Activated CD8-positive, alpha-beta T cell treated with anti-CD3 and anti-CD28 coated beads, Interleukin-2, amount 10 ng/mL, durations not matched to agents 7 days and 5 days (primary cell): ENCODE measurements at regions not wholly inside any gene's neighbourhood (a gene's known extent, or its start where the extent isn't known, plus 50 kb on each side); places are given as distances from the start of the nearest gene placed in this dataset.
"Not testable (repeated sequence)": the region's sequence is repeated elsewhere in the genome, so short reads cannot be mapped to it uniquely, and the experiment has no call there.

Experiments
- ATAC-seq: fragments of 150-1000 bp; cut with Tn5 transposase; one replicate; pipeline ENCODE4 v1.10.0; 2021; ENCODE audit warnings: moderate library complexity
- CTCF ChIA-PET: fragments of 350-600 bp; sonication (Branson Sonifier 250); formaldehyde crosslinking; loops from one replicate; lab custom pipeline; 2021; ENCODE audit warnings: antibody characterized with exemption; lab: Charles Lee
- POLR2A ChIA-PET: fragments of 350-600 bp; sonication (Branson Sonifier 250); formaldehyde crosslinking; loops from one replicate; lab custom pipeline; 2021; ENCODE audit warnings: antibody characterized with exemption; lab: Charles Lee
- DNase-seq: peaks from one replicate; pipeline ENCODE4 v3.0.0-alpha.2; 2020
- H3K27ac Mint-ChIP-seq: one replicate; pipeline ENCODE4 v1.8.0; 2021; ENCODE audit warnings: mild to moderate bottlenecking, mixed read lengths
- H3K27me3 Mint-ChIP-seq: one replicate; pipeline ENCODE4 v1.8.0; 2021; ENCODE audit warnings: low read depth, mixed read lengths
- H3K36me3 Mint-ChIP-seq: one replicate; pipeline ENCODE4 v1.8.0; 2021; ENCODE audit warnings: low read depth, mixed read lengths
- H3K4me1 Mint-ChIP-seq: one replicate; pipeline ENCODE4 v1.8.0; 2021; ENCODE audit warnings: low read depth, mixed read lengths
- H3K4me3 Mint-ChIP-seq: one replicate; pipeline ENCODE4 v1.8.0; 2021; ENCODE audit warnings: mild to moderate bottlenecking, mixed read lengths
- H3K9me3 Mint-ChIP-seq: one replicate; pipeline ENCODE4 v1.8.0; 2022; ENCODE audit warnings: mixed read lengths; ENCODE audit not compliant: insufficient read depth

GRCh38 chr3:21235491-21235890 is 515.5 kb downstream of the ZNF385D start:
- H3K36me3 Mint-ChIP-seq, result no peaks in the 10 kb centered on the region
- POLR2A ChIA-PET, result no interaction called here

GRCh38 chr3:21234933-21235332 is 516.1 kb downstream of the ZNF385D start:
- POLR2A ChIA-PET, result no interaction called here
- no peak overlapping the region for H3K27ac Mint-ChIP-seq
- ATAC-seq, result no peak

More at GRCh38 chr3:21235491-21235890, 515.5 kb downstream of the ZNF385D start:
- Mint-ChIP-seq H3K9me3 (peaks cover 5% of the 10 kb centered on the region), H3K4me3 (no peak overlapping the region), H3K27ac (no peak overlapping the region), H3K4me1 (no peaks in the 10 kb centered on the region), H3K27me3 (no peaks in the 10 kb centered on the region)
- DNase-seq, result no peak
- CTCF ChIA-PET, result no interaction called here
- no peak for ATAC-seq

GRCh38 chr3:21229426-21230135 is 521.4 kb downstream of the ZNF385D start:
- POLR2A ChIA-PET, result no interaction called here
- no peak overlapping the region for H3K27ac Mint-ChIP-seq
- H3K36me3 Mint-ChIP-seq, result no peaks in the 10 kb centered on the region
- H3K4me1 Mint-ChIP-seq, result no peaks in the 10 kb centered on the region
- CTCF ChIA-PET, result no interaction called here
- DNase-seq, result no peak
- H3K9me3 Mint-ChIP-seq, result peaks cover 8% of the 10 kb centered on the region
- H3K27me3 Mint-ChIP-seq, result no peaks in the 10 kb centered on the region
- H3K4me3 Mint-ChIP-seq, result no peak overlapping the region
- ATAC-seq, result no peak

More at GRCh38 chr3:21234933-21235332, 516.1 kb downstream of the ZNF385D start:
- CTCF ChIA-PET, result no interaction called here
- Mint-ChIP-seq H3K36me3 (no peaks in the 10 kb centered on the region), H3K27me3 (no peaks in the 10 kb centered on the region), H3K4me1 (no peaks in the 10 kb centered on the region), H3K9me3 (peaks cover 5% of the 10 kb centered on the region), H3K4me3 (no peak overlapping the region)
- DNase-seq, result no peak

GRCh38 chr3:21226086-21226485 is 524.9 kb downstream of the ZNF385D start:
- Mint-ChIP-seq H3K4me1 (no peaks in the 10 kb centered on the region), H3K27ac (no peak overlapping the region), H3K9me3 (peaks cover 3% of the 10 kb centered on the region), H3K36me3 (no peaks in the 10 kb centered on the region), H3K27me3 (no peaks in the 10 kb centered on the region), H3K4me3 (no peak overlapping the region)
- ATAC-seq (no peak), DNase-seq (no peak)
- ChIA-PET CTCF (no interaction called here), POLR2A (no interaction called here)

GRCh38 chr3:21220944-21221343 is 530.1 kb downstream of the ZNF385D start:
- no peaks in the 10 kb centered on the region for H3K36me3 Mint-ChIP-seq
- H3K4me3 Mint-ChIP-seq, result no peak overlapping the region
- DNase-seq (no peak), ATAC-seq (no peak)
- H3K27me3 Mint-ChIP-seq, result no peaks in the 10 kb centered on the region
- no peaks in the 10 kb centered on the region for H3K4me1 Mint-ChIP-seq
- ChIA-PET POLR2A (no interaction called here), CTCF (no interaction called here)
- no peak overlapping the region for H3K27ac Mint-ChIP-seq
- peaks cover 6% of the 10 kb centered on the region for H3K9me3 Mint-ChIP-seq

GRCh38 chr3:21216598-21216997 is 534.4 kb downstream of the ZNF385D start:
- DNase-seq (no peak), ATAC-seq (no peak)
- Mint-ChIP-seq H3K4me1 (no peaks in the 10 kb centered on the region), H3K27ac (no peak overlapping the region), H3K4me3 (no peak overlapping the region), H3K9me3 (peaks cover 10% of the 10 kb centered on the region), H3K36me3 (no peaks in the 10 kb centered on the region), H3K27me3 (no peaks in the 10 kb centered on the region)
- ChIA-PET POLR2A (no interaction called here), CTCF (no interaction called here)

GRCh38 chr3:21204122-21204521 is 546.9 kb downstream of the ZNF385D start:
- peaks cover 22% of the 10 kb centered on the region for H3K9me3 Mint-ChIP-seq
- DNase-seq, H3K36me3 Mint-ChIP-seq, H3K4me1 Mint-ChIP-seq, ATAC-seq, H3K27ac Mint-ChIP-seq, H3K4me3 Mint-ChIP-seq, CTCF ChIA-PET, POLR2A ChIA-PET, H3K27me3 Mint-ChIP-seq: not testable (repeated sequence)

- Mint-ChIP-seq H3K36me3 (no peaks in the 10 kb centered on the region), H3K27ac (no peak overlapping the region), H3K4me1 (no peaks in the 10 kb centered on the region), H3K4me3 (no peak overlapping the region), H3K27me3 (no peaks in the 10 kb centered on the region), H3K9me3 (peaks cover 8% of the 10 kb centered on the region)
- DNase-seq (no peak), ATAC-seq (no peak)
- CTCF ChIA-PET, result no interaction called here
- POLR2A ChIA-PET, result no interaction called here
These were observed 555.8 kb downstream of the ZNF385D start for GRCh38 chr3:21195203-21195602.

- H3K27ac Mint-ChIP-seq, ATAC-seq, H3K27me3 Mint-ChIP-seq, H3K4me3 Mint-ChIP-seq, H3K9me3 Mint-ChIP-seq, H3K36me3 Mint-ChIP-seq, DNase-seq, H3K4me1 Mint-ChIP-seq, CTCF ChIA-PET, POLR2A ChIA-PET: not testable (repeated sequence)
These were observed 557.0 kb downstream of the ZNF385D start for GRCh38 chr3:21194036-21194435.

- no peaks in the 10 kb centered on the region for H3K36me3 Mint-ChIP-seq
- CTCF ChIA-PET, result no interaction called here
These were observed 562.6 kb downstream of the ZNF385D start for GRCh38 chr3:21188459-21188858.

GRCh38 chr3:21185816-21186314 is 565.1 kb downstream of the ZNF385D start:
- H3K27ac Mint-ChIP-seq, result no peak overlapping the region
- H3K27me3 Mint-ChIP-seq, result no peaks in the 10 kb centered on the region
- no peaks in the 10 kb centered on the region for H3K4me1 Mint-ChIP-seq
- DNase-seq (no peak), ATAC-seq (no peak)
- H3K9me3 Mint-ChIP-seq, result peaks cover 5% of the 10 kb centered on the region
- no peak overlapping the region for H3K4me3 Mint-ChIP-seq
- ChIA-PET CTCF (no interaction called here), POLR2A (no interaction called here)
- no peaks in the 10 kb centered on the region for H3K36me3 Mint-ChIP-seq

More at GRCh38 chr3:21188459-21188858, 562.6 kb downstream of the ZNF385D start:
- H3K27ac Mint-ChIP-seq, result no peak overlapping the region
- peaks cover 5% of the 10 kb centered on the region for H3K9me3 Mint-ChIP-seq
- H3K4me3 Mint-ChIP-seq, result no peak overlapping the region
- no peak for ATAC-seq
- no peaks in the 10 kb centered on the region for H3K27me3 Mint-ChIP-seq
- H3K4me1 Mint-ChIP-seq, result no peaks in the 10 kb centered on the region
- no peak for DNase-seq
- POLR2A ChIA-PET, result no interaction called here

GRCh38 chr3:21174461-21174860 is 576.5 kb downstream of the ZNF385D start:
- H3K36me3 Mint-ChIP-seq, result no peaks in the 10 kb centered on the region
- H3K9me3 Mint-ChIP-seq, result no peaks in the 10 kb centered on the region
- DNase-seq (no peak), ATAC-seq (no peak)
- no peak overlapping the region for H3K27ac Mint-ChIP-seq
- ChIA-PET CTCF (no interaction called here), POLR2A (no interaction called here)
- no peak overlapping the region for H3K4me3 Mint-ChIP-seq
- no peaks in the 10 kb centered on the region for H3K27me3 Mint-ChIP-seq
- no peaks in the 10 kb centered on the region for H3K4me1 Mint-ChIP-seq
